ENCODE measurements at regions not wholly inside any gene's neighbourhood (a gene's known extent, or its start where the extent isn't known, plus 50 kb on each side); places are given as distances from the start of the nearest gene placed in this dataset.

- TF ChIP-seq POLR2A (IDR thresholded peaks at IDR 0.05), result no peak
- no peak for TF ChIP-seq CTCF (IDR thresholded peaks at IDR 0.05)
- WGBS, 2 donors, result 63 to 78% methylated on average over 9 of the region's 9 CpGs
- H3K36me3 ChIP-seq, result no peaks in the 10 kb centered on the region
- H3K27me3 ChIP-seq, result no peaks in the 10 kb centered on the region
- H3K4me3 ChIP-seq (replicated peaks in 1 of 3), result no peak overlapping the region
- peak in 1 of 2 donors; percentile 19 for DNase-seq
- intact Hi-C loops (cut with DNase I), result no loop called here
- peaks cover 0 to 27% of the 10 kb centered on the region in 2 donors for H3K4me1 ChIP-seq
- no peaks in the 10 kb centered on the region for H3K9me3 ChIP-seq
- peak overlapping the region in 2 of 3 donors; percentile 36 to 53 for H3K27ac ChIP-seq
Observed at GRCh38 chr10:110399106-110399964, 94.6 kb upstream of the SMNDC1 start.

- no peak overlapping the region for H3K27ac ChIP-seq
- WGBS, 2 donors, result 80 to 84% methylated on average over 6 to 7 of the region's 7 CpGs
- TF ChIP-seq CTCF (IDR thresholded peaks at IDR 0.05), result no peak
- no peak for TF ChIP-seq POLR2A (IDR thresholded peaks at IDR 0.05)
- H3K4me3 ChIP-seq (replicated peaks in 1 of 3), result no peak overlapping the region
- no peaks in the 10 kb centered on the region for H3K27me3 ChIP-seq
- intact Hi-C loops (cut with DNase I), result no loop called here
- H3K9me3 ChIP-seq, result no peaks in the 10 kb centered on the region
- no peak for DNase-seq
- peaks cover 0 to 26% of the 10 kb centered on the region in 2 donors for H3K4me1 ChIP-seq
- H3K36me3 ChIP-seq, result no peaks in the 10 kb centered on the region
Observed at GRCh38 chr10:110399965-110400933, 95.5 kb upstream of the SMNDC1 start.

GRCh38 chr10:110401401-110402076 is 96.2 kb upstream of the DUSP5 start:
- Histone ChIP-seq H3K9me3 (no peaks in the 10 kb centered on the region), H3K27me3 (no peaks in the 10 kb centered on the region), H3K27ac (no peak overlapping the region), H3K4me3 (replicated peaks in 1 of 3) (no peak overlapping the region), H3K36me3 (no peaks in the 10 kb centered on the region), H3K4me1 (peaks cover 0 to 15% of the 10 kb centered on the region in 2 donors)
- TF ChIP-seq CTCF (IDR thresholded peaks at IDR 0.05) (no peak), POLR2A (IDR thresholded peaks at IDR 0.05) (no peak)
- WGBS, 2 donors, result 77 to 79% methylated on average over 3 of the region's 3 CpGs
- DNase-seq, result no peak
- intact Hi-C loops (cut with DNase I), result no loop called here

GRCh38 chr10:110402077-110402416 is 95.7 kb upstream of the DUSP5 start:
- Histone ChIP-seq H3K27me3 (no peaks in the 10 kb centered on the region), H3K9me3 (no peaks in the 10 kb centered on the region), H3K4me3 (replicated peaks in 1 of 3) (no peak overlapping the region), H3K36me3 (no peaks in the 10 kb centered on the region), H3K4me1 (peaks cover 0 to 15% of the 10 kb centered on the region in 2 donors), H3K27ac (no peak overlapping the region)
- intact Hi-C loops (cut with DNase I), result no loop called here
- TF ChIP-seq POLR2A (IDR thresholded peaks at IDR 0.05), result no peak
- no peak for TF ChIP-seq CTCF (IDR thresholded peaks at IDR 0.05)
- 95 to 96% methylated on average over 8 of the region's 8 CpGs for WGBS, 2 donors
- no peak for DNase-seq

Data from thyroid gland (tissue), 4 donors.